Panc1 (cell line): ENCODE measurements at regions not wholly inside any gene's neighbourhood (a gene's known extent, or its start where the extent isn't known, plus 50 kb on each side); places are given as distances from the start of the nearest gene placed in this dataset.

Experiments
- ATAC-seq: fragments of 200-7000 bp; cut with Tn5 transposase; 2 replicates; pipeline ENCODE4 v1.9.1; 2020; ENCODE audit warnings: mild to moderate bottlenecking, moderate library complexity
- BruUV-seq: library from RNA; stranded (reverse); fragments of 400-500 nt; replicated peaks from 2 replicates; lab custom pipeline; 2021; lab: Mats Ljungman, UMichigan
- CTCF ChIA-PET: fragments of 300-600 bp; sonication (Branson Sonifier 250); formaldehyde crosslinking; loops from one replicate; lab custom pipeline; 2022; ENCODE audit warnings: antibody characterized with exemption; lab: Charles Lee
- POLR2A ChIA-PET: fragments of 300-600 bp; sonication (Branson Sonifier 250); formaldehyde crosslinking; loops from one replicate; lab custom pipeline; 2022; ENCODE audit warnings: antibody characterized with exemption; lab: Charles Lee
- DNase-seq: peaks from one replicate; pipeline ENCODE4 v3.0.0-alpha.2; 2010; ENCODE audit warnings: low read depth, low spot score
- H3K27ac ChIP-seq: 2 replicates; pipeline ENCODE4 v1.5.1; 2011; ENCODE audit warnings: mild to moderate bottlenecking, low read length, inconsistent platforms
- H3K27me3 ChIP-seq: fragments of 200-500 bp; sonication (Bioruptor generic); 2 replicates; pipeline ENCODE4 v1.6.0; 2014; ENCODE audit warnings: low read length, inconsistent platforms; ENCODE audit not compliant: control insufficient read depth, insufficient read depth
- H3K36me3 ChIP-seq: fragments of 200-500 bp; sonication (Bioruptor generic); 2 replicates; pipeline ENCODE4 v1.5.1; 2014; ENCODE audit warnings: inconsistent platforms, mild to moderate bottlenecking, low read length, moderate library complexity; ENCODE audit not compliant: control insufficient read depth, insufficient read depth
- H3K4me1 ChIP-seq: 2 replicates; pipeline ENCODE4 v1.5.1; 2011; ENCODE audit warnings: inconsistent platforms, mild to moderate bottlenecking, low read length, moderate library complexity; ENCODE audit not compliant: control insufficient read depth, insufficient read depth
- H3K4me3 ChIP-seq, 2 experiments: 2 replicates each; pipeline ENCODE4 v1.5.1; 2011 to 2012; ENCODE audit warnings: low read depth in 2 of 2, low read length in 2 of 2, mild to moderate bottlenecking in 2 of 2, inconsistent platforms in 1 of 2, moderate library complexity in 1 of 2
- H3K9me3 ChIP-seq: fragments of 200-500 bp; sonication (Bioruptor generic); 2 replicates; pipeline ENCODE4 v1.5.1; 2014; ENCODE audit warnings: low read depth, mild to moderate bottlenecking, inconsistent platforms, low read length, moderate library complexity; ENCODE audit not compliant: control insufficient read depth, insufficient read depth
- POLR2AphosphoS5 ChIP-seq: IDR thresholded peaks from 2 replicates; pipeline ENCODE4 v1.6.1; 2012; ENCODE audit warnings: mild to moderate bottlenecking, low read depth, low read length, moderate library complexity
- SIN3A ChIP-seq: IDR thresholded peaks from 2 replicates; pipeline ENCODE4 v1.6.1; 2012; ENCODE audit warnings: low read depth, mild to moderate bottlenecking, low read length, moderate library complexity, borderline replicate concordance; ENCODE audit not compliant: insufficient read depth
- TCF7L2 ChIP-seq: IDR thresholded peaks from 2 replicates; pipeline ENCODE4 v1.6.1; 2011; ENCODE audit warnings: mild to moderate bottlenecking, low read depth, low read length, inconsistent platforms
- in situ Hi-C: cut with HindIII; loops from 2 replicates; pipeline ENCODE4 v1.10.0; 2016; ENCODE audit warnings: low sequenced_read_pairs, low pct_unique_long_range_greater_than_20kb
- intact Hi-C: fragments of 100-400 bp; cut with micrococcal nuclease; formaldehyde crosslinking; loops from one replicate; pipeline ENCODE4 v1.10.0; 2022; ENCODE audit not compliant: unreplicated experiment
- TF ChIP-seq, protein P1 (sequence below): fragments of 450-650 bp; IDR thresholded peaks from 2 replicates; pipeline ENCODE4 v1.5.1; 2017; ENCODE audit warnings: mild to moderate bottlenecking
- TF ChIP-seq, protein P2 (sequence below), 2 experiments: IDR thresholded peaks; 2 replicates each; pipeline ENCODE4 v1.6.1; 2011 to 2012; ENCODE audit warnings: low read depth in 2 of 2, control low read depth in 1 of 2, low read length in 1 of 2, mild to moderate bottlenecking in 1 of 2, moderate library complexity in 1 of 2; ENCODE audit not compliant: insufficient read depth in 1 of 2

DNA sequence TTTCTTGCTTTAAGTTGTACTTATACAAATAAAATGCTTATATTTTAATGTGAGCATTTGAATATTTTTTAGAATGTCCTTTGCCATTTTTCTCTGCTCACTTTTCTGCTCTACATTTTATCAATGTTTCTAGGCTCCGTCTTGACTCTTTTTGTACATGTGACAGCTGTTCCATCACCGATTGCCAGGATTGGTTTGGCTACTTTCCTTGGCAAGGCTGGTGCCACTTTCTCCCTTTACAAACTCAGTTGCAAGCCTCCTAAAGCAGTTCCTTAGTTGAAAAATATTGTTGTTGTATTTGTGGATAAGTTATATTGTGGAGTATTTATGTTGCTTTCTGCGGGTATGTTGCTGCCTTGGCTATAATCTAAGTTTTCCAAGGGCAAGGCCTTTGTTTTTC, 63.4 kb downstream of the DACT1 start:
- ChIA-PET POLR2A (no interaction called here), CTCF (no interaction called here)
- H3K9me3 ChIP-seq: no peaks in the 10 kb centered on the region
- intact Hi-C loops (no loop called here), in situ Hi-C loops (no loop called here)
- DNase-seq: no peak
- no peak for TF ChIP-seq SIN3A
- TF ChIP-seq, protein P1, sequence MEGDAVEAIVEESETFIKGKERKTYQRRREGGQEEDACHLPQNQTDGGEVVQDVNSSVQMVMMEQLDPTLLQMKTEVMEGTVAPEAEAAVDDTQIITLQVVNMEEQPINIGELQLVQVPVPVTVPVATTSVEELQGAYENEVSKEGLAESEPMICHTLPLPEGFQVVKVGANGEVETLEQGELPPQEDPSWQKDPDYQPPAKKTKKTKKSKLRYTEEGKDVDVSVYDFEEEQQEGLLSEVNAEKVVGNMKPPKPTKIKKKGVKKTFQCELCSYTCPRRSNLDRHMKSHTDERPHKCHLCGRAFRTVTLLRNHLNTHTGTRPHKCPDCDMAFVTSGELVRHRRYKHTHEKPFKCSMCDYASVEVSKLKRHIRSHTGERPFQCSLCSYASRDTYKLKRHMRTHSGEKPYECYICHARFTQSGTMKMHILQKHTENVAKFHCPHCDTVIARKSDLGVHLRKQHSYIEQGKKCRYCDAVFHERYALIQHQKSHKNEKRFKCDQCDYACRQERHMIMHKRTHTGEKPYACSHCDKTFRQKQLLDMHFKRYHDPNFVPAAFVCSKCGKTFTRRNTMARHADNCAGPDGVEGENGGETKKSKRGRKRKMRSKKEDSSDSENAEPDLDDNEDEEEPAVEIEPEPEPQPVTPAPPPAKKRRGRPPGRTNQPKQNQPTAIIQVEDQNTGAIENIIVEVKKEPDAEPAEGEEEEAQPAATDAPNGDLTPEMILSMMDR: no peak
- TF ChIP-seq, protein P2, sequence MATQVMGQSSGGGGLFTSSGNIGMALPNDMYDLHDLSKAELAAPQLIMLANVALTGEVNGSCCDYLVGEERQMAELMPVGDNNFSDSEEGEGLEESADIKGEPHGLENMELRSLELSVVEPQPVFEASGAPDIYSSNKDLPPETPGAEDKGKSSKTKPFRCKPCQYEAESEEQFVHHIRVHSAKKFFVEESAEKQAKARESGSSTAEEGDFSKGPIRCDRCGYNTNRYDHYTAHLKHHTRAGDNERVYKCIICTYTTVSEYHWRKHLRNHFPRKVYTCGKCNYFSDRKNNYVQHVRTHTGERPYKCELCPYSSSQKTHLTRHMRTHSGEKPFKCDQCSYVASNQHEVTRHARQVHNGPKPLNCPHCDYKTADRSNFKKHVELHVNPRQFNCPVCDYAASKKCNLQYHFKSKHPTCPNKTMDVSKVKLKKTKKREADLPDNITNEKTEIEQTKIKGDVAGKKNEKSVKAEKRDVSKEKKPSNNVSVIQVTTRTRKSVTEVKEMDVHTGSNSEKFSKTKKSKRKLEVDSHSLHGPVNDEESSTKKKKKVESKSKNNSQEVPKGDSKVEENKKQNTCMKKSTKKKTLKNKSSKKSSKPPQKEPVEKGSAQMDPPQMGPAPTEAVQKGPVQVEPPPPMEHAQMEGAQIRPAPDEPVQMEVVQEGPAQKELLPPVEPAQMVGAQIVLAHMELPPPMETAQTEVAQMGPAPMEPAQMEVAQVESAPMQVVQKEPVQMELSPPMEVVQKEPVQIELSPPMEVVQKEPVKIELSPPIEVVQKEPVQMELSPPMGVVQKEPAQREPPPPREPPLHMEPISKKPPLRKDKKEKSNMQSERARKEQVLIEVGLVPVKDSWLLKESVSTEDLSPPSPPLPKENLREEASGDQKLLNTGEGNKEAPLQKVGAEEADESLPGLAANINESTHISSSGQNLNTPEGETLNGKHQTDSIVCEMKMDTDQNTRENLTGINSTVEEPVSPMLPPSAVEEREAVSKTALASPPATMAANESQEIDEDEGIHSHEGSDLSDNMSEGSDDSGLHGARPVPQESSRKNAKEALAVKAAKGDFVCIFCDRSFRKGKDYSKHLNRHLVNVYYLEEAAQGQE (IDR thresholded peaks at IDR 0.05; ENCODE audit: insufficient read depth in 1 of 2, low read depth in 2 of 2, low read length in 1 of 2): no peak
- no peak for TF ChIP-seq TCF7L2
- no peak for TF ChIP-seq POLR2AphosphoS5
- no peak for ATAC-seq
- H3K27ac ChIP-seq: no peak overlapping the region
- BruUV-seq: no TSS peak
- no peaks in the 10 kb centered on the region for H3K36me3 ChIP-seq
- no peaks in the 10 kb centered on the region for H3K27me3 ChIP-seq
- no peaks in the 10 kb centered on the region for H3K4me1 ChIP-seq
- H3K4me3 ChIP-seq: no peak overlapping the region

DNA sequence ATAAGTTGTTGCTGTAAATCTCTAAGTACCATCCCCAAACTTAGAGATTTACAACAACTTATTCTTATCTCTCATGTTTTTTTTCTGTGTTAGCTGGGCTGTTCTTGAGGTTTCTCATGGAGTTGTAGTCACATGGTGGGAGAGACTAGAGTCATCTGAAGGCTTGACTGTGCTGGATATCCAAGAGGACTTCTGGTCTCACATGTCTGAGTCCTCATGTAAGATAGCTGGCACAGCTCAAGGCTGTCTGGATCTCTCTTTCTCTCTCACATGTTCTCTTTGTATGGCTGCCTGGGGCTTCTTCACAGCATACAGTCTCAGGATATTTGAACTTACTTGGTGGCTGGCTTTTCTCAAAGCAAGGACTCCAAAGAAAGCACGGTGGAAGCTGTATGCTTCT, 63.8 kb downstream of the DACT1 start:
- H3K4me3 ChIP-seq: no peak overlapping the region
- ChIA-PET POLR2A (no interaction called here), CTCF (no interaction called here)
- no peaks in the 10 kb centered on the region for H3K4me1 ChIP-seq
- H3K27ac ChIP-seq: no peak overlapping the region
- TF ChIP-seq POLR2AphosphoS5 (no peak), TCF7L2 (no peak), SIN3A (no peak)
- TF ChIP-seq, protein P1: no peak
- TF ChIP-seq, protein P2 (IDR thresholded peaks at IDR 0.05; ENCODE audit: insufficient read depth in 1 of 2, low read depth in 2 of 2, low read length in 1 of 2): no peak
- in situ Hi-C loops: no loop called here
- H3K27me3 ChIP-seq: no peaks in the 10 kb centered on the region
- DNase-seq (no peak), ATAC-seq (no peak)
- intact Hi-C loops: no loop called here
- H3K36me3 ChIP-seq: no peaks in the 10 kb centered on the region
- no TSS peak for BruUV-seq
- no peaks in the 10 kb centered on the region for H3K9me3 ChIP-seq
